ENCODE measurements at regions not wholly inside any gene's neighbourhood (a gene's known extent, or its start where the extent isn't known, plus 50 kb on each side); places are given as distances from the start of the nearest gene placed in this dataset.
"Not testable (repeated sequence)": the region's sequence is repeated elsewhere in the genome, so short reads cannot be mapped to it uniquely, and the experiment has no call there.

DNA sequence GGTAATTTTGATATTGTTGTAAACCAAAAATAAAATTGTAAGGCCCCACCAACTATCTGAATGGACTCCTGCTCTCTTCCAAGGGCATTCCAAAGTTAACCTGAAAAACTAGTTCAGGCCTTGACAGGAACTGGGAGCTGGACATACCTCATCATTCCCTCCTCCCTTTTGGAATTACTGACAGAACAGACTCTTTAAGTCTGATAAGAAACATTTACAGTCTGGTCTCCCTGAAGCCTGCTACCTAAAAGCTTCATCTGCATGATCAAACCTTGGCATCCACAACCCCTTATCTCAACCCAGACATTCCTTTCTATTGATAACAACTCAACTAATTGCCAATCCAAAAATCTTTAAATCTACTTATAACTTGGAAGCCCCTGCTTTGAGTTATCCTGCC, 123.8 kb downstream of the TLR5 start:
- H3K27ac ChIP-seq, result no peak overlapping the region
- no peak for TF ChIP-seq ZFX (IDR thresholded peaks at IDR 0.05)
- TF ChIP-seq, protein P1, sequence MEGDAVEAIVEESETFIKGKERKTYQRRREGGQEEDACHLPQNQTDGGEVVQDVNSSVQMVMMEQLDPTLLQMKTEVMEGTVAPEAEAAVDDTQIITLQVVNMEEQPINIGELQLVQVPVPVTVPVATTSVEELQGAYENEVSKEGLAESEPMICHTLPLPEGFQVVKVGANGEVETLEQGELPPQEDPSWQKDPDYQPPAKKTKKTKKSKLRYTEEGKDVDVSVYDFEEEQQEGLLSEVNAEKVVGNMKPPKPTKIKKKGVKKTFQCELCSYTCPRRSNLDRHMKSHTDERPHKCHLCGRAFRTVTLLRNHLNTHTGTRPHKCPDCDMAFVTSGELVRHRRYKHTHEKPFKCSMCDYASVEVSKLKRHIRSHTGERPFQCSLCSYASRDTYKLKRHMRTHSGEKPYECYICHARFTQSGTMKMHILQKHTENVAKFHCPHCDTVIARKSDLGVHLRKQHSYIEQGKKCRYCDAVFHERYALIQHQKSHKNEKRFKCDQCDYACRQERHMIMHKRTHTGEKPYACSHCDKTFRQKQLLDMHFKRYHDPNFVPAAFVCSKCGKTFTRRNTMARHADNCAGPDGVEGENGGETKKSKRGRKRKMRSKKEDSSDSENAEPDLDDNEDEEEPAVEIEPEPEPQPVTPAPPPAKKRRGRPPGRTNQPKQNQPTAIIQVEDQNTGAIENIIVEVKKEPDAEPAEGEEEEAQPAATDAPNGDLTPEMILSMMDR (conservative IDR thresholded peaks at IDR 0.05), result no peak

DNA sequence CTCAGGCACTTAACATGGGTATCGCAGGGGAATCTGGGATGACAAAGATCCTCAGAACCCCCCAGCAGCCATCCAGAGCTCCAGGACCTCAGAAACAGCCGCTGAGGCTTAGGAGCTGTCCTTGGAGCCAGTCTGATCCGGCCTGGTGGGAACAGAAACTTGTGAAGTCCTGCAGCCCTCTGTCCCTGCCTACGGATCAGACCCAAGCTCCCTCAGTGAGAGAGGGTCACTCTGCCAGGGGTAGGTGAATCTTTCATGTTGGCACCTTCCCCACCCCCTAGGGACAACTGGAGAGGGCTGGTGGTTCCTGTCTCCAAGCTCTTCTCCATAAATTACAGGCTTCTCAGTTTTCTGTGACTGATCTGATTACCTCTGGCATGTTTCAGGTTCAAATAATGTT, 122.3 kb downstream of the TLR5 start:
- no peak overlapping the region for H3K27ac ChIP-seq
- no peak for TF ChIP-seq ZFX (IDR thresholded peaks at IDR 0.05)
- TF ChIP-seq, protein P1 (conservative IDR thresholded peaks at IDR 0.05), result no peak

DNA sequence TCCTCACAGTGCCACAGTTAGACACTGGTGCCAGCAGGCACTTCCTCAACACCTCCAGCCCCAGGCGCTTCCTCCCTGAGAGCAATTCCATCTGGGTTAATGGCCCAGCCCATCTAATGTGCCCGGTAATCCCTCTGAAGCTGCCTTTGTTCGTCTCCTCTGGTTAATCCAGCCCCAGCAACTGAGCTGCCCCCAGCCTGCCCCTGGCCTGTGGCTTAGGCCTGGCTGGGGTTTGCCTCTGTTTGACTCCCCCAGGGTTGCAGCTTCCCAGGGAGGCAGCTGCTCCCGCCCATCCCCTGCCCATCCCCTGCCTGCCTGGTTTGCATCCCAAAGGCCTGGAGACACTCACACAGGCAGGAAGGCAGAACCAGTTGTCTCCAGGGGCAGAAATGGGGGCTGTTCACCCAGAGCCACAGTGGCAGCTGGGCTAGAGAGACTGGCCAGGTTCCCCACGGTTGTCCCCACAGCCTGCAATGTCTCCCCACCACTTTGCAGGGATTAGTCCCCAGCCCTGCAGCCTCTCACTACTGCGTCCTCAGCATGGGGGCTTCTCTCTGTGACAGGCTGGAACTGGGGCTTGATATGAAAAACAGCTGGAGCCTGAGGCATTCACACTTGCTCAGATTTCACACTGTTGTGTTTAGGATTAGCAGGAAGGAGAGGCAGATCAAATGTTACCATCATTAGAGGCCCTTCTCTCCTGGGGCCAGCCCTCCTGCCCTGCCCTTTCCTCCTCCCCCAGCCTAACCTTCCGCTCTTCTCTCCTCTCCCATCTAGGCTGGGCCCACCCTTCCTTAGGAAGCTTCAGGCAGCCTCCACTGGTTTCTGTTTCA, 120.2 kb downstream of the TLR5 start:
- TF ChIP-seq, protein P1 (conservative IDR thresholded peaks at IDR 0.05), result no peak
- no peak for TF ChIP-seq ZFX (IDR thresholded peaks at IDR 0.05)
- peak overlapping the region; percentile 34 for H3K27ac ChIP-seq

DNA sequence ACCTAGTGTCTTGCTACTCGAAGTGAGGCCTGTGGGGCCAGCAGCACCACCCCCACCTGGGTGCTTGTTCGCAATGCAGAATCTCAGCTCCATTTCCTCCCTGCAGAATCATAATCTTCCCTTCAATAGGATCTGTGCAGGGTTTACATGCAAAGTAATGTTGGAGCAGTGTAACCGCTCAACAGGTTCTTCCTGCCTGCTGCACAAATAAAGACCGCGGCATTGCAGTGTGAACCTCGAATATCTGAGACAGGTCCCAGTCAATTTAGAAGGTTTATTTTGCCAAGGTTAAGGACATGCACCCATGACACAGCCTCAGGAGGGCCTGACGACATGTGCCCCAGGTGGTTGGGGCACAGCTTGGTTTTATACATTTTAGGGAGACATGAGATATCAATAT, 119.2 kb downstream of the TLR5 start:
- peak overlapping the region; percentile 20; the same call in 1 of the 2 replicates for H3K27ac ChIP-seq

DNA sequence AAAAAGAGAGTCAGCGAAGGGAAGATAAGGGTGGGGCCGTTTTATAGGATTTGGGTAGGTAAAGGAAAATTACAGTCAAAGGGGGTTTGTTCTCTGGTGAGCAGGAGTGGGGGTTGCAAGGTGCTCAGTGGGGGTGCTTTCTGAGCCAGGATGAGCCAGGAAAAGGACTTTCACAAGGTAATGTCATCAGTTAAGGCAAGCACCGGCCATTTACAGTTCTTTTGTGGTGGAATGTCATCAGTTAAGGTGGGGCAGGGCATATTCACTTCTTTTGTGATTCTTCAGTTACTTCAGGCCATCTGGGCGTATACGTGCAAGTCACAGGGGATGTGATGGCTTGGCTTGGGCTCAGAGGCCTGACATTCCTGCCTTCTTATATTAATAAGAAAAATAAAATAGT, 118.6 kb downstream of the TLR5 start:
- peak overlapping the region; percentile 20; the same call in 1 of the 2 replicates for H3K27ac ChIP-seq

More for the DNA sequence above, 119.2 kb downstream of the TLR5 start:
- TF ChIP-seq ZFX (IDR thresholded peaks at IDR 0.05), result no peak
- TF ChIP-seq, protein P1 (conservative IDR thresholded peaks at IDR 0.05), result no peak

DNA sequence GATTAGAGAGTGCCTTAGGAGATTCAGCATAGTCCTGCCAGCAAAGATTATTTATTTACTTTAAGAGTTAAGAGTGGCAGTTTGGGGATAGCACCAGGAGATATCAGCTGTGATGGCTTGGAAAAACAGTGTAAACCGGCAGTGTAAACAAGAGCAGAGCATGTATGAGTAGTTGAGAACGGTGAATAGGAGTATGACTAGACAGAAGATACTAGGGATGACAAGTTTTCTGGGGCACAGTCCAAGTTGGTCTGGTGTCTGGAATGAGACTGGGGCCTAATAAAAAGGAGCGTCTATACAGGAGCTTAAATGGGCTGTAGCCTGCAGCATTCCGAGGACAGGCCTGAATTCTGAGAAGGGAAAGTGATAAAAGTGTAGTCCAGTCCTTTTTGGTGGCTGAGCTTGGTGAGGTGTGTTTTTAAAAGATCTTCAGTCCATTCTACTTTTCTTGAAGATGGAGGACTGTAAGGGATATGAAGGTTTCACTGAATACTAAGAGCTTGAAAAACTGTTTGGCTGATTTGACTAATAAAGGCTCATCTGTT, 117.8 kb downstream of the TLR5 start:
- not testable (repeated sequence) for H3K27ac ChIP-seq

DNA sequence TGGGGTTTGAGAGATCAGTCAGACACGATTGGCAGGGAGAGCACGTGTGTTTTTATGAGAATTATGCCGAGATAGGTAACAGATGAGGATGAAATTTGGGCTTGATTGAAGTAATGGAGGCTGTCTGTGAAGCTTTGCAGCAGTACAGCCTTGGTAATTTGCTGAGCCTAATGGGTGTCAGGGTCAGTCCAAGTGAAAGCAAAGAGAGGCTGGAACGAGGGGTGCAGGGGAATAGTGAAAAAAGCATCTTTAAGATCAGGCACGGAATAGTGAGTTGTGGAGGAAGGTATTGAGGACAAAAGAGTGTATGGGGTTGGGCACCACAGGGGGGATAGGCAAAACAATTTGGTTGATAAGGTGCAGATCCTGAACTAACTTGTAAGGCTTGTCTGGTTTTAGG, 116.4 kb downstream of the TLR5 start:
- H3K27ac ChIP-seq, result not testable (repeated sequence)

DNA sequence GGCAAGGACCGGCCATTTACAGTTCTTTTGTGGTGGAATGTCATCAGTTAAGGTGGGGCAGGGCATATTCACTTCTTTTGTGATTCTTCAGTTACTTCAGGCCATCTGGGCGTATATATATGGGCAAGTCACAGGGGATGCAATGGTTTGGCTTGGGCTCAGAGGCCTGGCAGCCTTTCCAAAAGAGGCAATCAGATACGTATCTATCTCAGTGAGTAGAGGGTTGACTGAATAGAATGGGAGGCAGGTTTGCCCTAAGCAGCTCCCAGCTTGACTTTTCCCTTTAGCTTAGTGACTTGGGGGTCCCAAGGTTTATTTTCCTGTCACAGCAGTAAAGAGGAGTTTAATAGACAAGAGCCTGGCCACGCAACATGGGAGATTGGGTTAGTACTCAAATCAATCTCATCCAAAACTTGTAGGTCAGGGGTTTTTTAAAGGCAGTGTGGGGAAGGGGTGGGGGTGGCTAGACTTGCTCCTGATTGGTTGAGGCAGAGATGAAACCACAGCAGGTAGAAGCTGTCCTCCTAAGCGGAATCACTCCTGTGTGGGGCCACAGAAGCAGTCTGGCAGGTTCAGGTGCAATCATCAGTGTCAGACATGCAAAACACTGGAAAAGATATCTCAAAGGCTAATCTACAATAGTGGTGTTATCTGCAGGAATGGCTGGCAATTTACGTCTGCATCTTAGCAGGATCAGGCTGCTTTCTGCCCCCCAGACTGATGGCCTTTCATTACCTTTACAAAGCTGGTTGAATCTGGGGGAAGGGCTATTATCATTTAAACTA, 112.9 kb downstream of the TLR5 start:
- H3K27ac ChIP-seq, result no peak overlapping the region
- TF ChIP-seq ZFX (IDR thresholded peaks at IDR 0.05), result no peak
- TF ChIP-seq, protein P1 (conservative IDR thresholded peaks at IDR 0.05), result no peak
